HEK293 (cell line): ENCODE measurements at regions not wholly inside any gene's neighbourhood (a gene's known extent, or its start where the extent isn't known, plus 50 kb on each side); places are given as distances from the start of the nearest gene placed in this dataset.

ENCODE experiments used
- CTCF ChIA-PET: fragments of 350-600 bp; formaldehyde crosslinking; extraction: SDS; loops from one replicate; lab custom pipeline; 2021; ENCODE audit warnings: antibody characterized with exemption; lab: Yijun Ruan, JAX
- POLR2A ChIA-PET: fragments of 300-600 bp; formaldehyde crosslinking; extraction: SDS; loops from one replicate; lab custom pipeline; 2020; ENCODE audit warnings: antibody characterized with exemption, inconsistent platforms; lab: Yijun Ruan, JAX
- H3K27ac ChIP-seq: fragments of 200-500 bp; sonication (Bioruptor generic); 2 replicates; pipeline ENCODE4 v1.5.1; 2014; ENCODE audit warnings: low read depth, low read length, control low read depth, inconsistent platforms; ENCODE audit errors: extremely low read depth
- H3K36me3 ChIP-seq, 2 experiments: fragments of 200-500 bp in 1 of 2; sonication (Bioruptor generic) in 1 of 2; 1 replicate in 1 of 2; 2 replicates in 1 of 2; pipeline ENCODE4 v1.5.1; 2014 to 2017; ENCODE audit warnings: inconsistent platforms in 2 of 2, low read length in 2 of 2; ENCODE audit not compliant: control insufficient read depth in 2 of 2, insufficient read depth in 1 of 2
- H3K4me1 ChIP-seq: fragments of 200-500 bp; sonication (Bioruptor generic); 2 replicates; pipeline ENCODE4 v1.5.1; 2014; ENCODE audit warnings: mild to moderate bottlenecking, low read length, inconsistent platforms; ENCODE audit not compliant: control insufficient read depth, insufficient read depth
- H3K4me3 ChIP-seq: 2 replicates; pipeline ENCODE4 v1.5.1; 2011; ENCODE audit warnings: low read depth, mild to moderate bottlenecking, control low read depth, low read length, moderate library complexity
- H3K9me3 ChIP-seq: fragments of 200-500 bp; sonication (Bioruptor generic); 2 replicates; pipeline ENCODE4 v1.5.1; 2014; ENCODE audit warnings: low read depth, low read length, inconsistent platforms; ENCODE audit not compliant: control insufficient read depth, insufficient read depth
- ATF2 ChIP-seq: fragments of 450-650 bp; formaldehyde crosslinking; IDR thresholded peaks from 2 replicates; pipeline ENCODE4 v1.5.1; 2016; ENCODE audit warnings: missing biosample characterization, missing genetic modification characterization, low read depth
- BCL11B ChIP-seq: fragments of 450-650 bp; formaldehyde crosslinking; IDR thresholded peaks from 2 replicates; pipeline ENCODE4 v1.5.1; 2016; ENCODE audit warnings: low read depth, missing biosample characterization, missing genetic modification characterization
- HIC1 ChIP-seq: fragments of 450-650 bp; formaldehyde crosslinking; IDR thresholded peaks from 2 replicates; pipeline ENCODE4 v1.5.1; 2016; ENCODE audit warnings: missing biosample characterization, missing genetic modification characterization
- KLF1 ChIP-seq: fragments of 450-650 bp; formaldehyde crosslinking; IDR thresholded peaks from 2 replicates; pipeline ENCODE4 v1.5.1; 2016; ENCODE audit warnings: missing biosample characterization, missing genetic modification characterization
- KLF16 ChIP-seq: fragments of 450-650 bp; formaldehyde crosslinking; IDR thresholded peaks from 2 replicates; pipeline ENCODE4 v1.5.1; 2017; ENCODE audit warnings: missing biosample characterization, missing genetic modification characterization
- KLF8 ChIP-seq: fragments of 450-650 bp; formaldehyde crosslinking; IDR thresholded peaks from 2 replicates; pipeline ENCODE4 v1.5.1; 2016; ENCODE audit warnings: missing biosample characterization, missing genetic modification characterization
- KLF9 ChIP-seq: fragments of 450-650 bp; formaldehyde crosslinking; IDR thresholded peaks from 2 replicates; pipeline ENCODE4 v1.5.1; 2016; ENCODE audit warnings: missing biosample characterization, missing genetic modification characterization, low read depth
- MEIS1 ChIP-seq: sonication (generic); formaldehyde crosslinking; IDR thresholded peaks from 2 replicates; pipeline ENCODE4 v1.8.1; 2022; ENCODE audit warnings: missing genetic modification reagents, mild to moderate bottlenecking, borderline replicate concordance
- PBX3 ChIP-seq: sonication (generic); formaldehyde crosslinking; IDR thresholded peaks from 2 replicates; pipeline ENCODE4 v1.8.1; 2022; ENCODE audit warnings: mild to moderate bottlenecking, moderate library complexity, missing genetic modification reagents
- SETDB1 ChIP-seq: IDR thresholded peaks from one replicate; pipeline ENCODE4 v1.6.1; 2017; ENCODE audit warnings: mild to moderate bottlenecking, low read length, moderate library complexity, mixed read lengths; ENCODE audit not compliant: insufficient read length
- YY2 ChIP-seq: fragments of 450-650 bp; formaldehyde crosslinking; IDR thresholded peaks from 2 replicates; pipeline ENCODE4 v1.5.1; 2016; ENCODE audit warnings: missing biosample characterization, missing genetic modification characterization
- ZBTB10 ChIP-seq: fragments of 450-650 bp; formaldehyde crosslinking; IDR thresholded peaks from 2 replicates; pipeline ENCODE4 v1.5.1; 2016; ENCODE audit warnings: missing biosample characterization, missing genetic modification characterization
- ZBTB7A ChIP-seq: fragments of 450-650 bp; formaldehyde crosslinking; IDR thresholded peaks from 2 replicates; pipeline ENCODE4 v1.5.1; 2016; ENCODE audit warnings: low read depth, missing biosample characterization, missing genetic modification characterization
- ZNF138 ChIP-seq: fragments of 450-650 bp; formaldehyde crosslinking; IDR thresholded peaks from 2 replicates; pipeline ENCODE4 v1.5.1; 2016; ENCODE audit warnings: missing biosample characterization, missing genetic modification characterization, borderline replicate concordance
- ZNF248 ChIP-seq: fragments of 450-650 bp; formaldehyde crosslinking; IDR thresholded peaks from 2 replicates; pipeline ENCODE4 v1.5.1; 2017; ENCODE audit warnings: missing biosample characterization, missing genetic modification characterization
- ZNF354C ChIP-seq: fragments of 450-650 bp; formaldehyde crosslinking; IDR thresholded peaks from 2 replicates; pipeline ENCODE4 v1.5.1; 2016; ENCODE audit warnings: missing biosample characterization, missing genetic modification characterization, low read depth, borderline replicate concordance
- ZNF391 ChIP-seq: fragments of 450-650 bp; formaldehyde crosslinking; IDR thresholded peaks from 2 replicates; pipeline ENCODE4 v1.5.1; 2016; ENCODE audit warnings: low read depth, missing biosample characterization, missing genetic modification characterization, borderline replicate concordance
- ZNF426 ChIP-seq: fragments of 450-650 bp; formaldehyde crosslinking; IDR thresholded peaks from 2 replicates; pipeline ENCODE4 v1.5.1; 2017; ENCODE audit warnings: missing biosample characterization, missing genetic modification characterization, mild to moderate bottlenecking, inconsistent platforms, moderate library complexity
- ZNF510 ChIP-seq: fragments of 450-650 bp; formaldehyde crosslinking; IDR thresholded peaks from 2 replicates; pipeline ENCODE4 v1.5.1; 2018; ENCODE audit warnings: mild to moderate bottlenecking, missing genetic modification characterization, missing biosample characterization; ENCODE audit not compliant: insufficient replicate concordance
- ZNF549 ChIP-seq: fragments of 450-650 bp; IDR thresholded peaks from 2 replicates; pipeline ENCODE4 v1.5.1; 2018; ENCODE audit warnings: missing biosample characterization, missing genetic modification characterization, mild to moderate bottlenecking, inconsistent platforms, moderate library complexity
- ZNF560 ChIP-seq: fragments of 450-650 bp; formaldehyde crosslinking; IDR thresholded peaks from 2 replicates; pipeline ENCODE4 v1.5.1; 2017; ENCODE audit warnings: missing biosample characterization, missing genetic modification characterization, borderline replicate concordance
- ZNF639 ChIP-seq: fragments of 450-650 bp; formaldehyde crosslinking; IDR thresholded peaks from 2 replicates; pipeline ENCODE4 v1.5.1; 2016; ENCODE audit warnings: missing biosample characterization, missing genetic modification characterization
- ZNF658 ChIP-seq: fragments of 450-650 bp; formaldehyde crosslinking; IDR thresholded peaks from 2 replicates; pipeline ENCODE4; 2016; ENCODE audit warnings: missing biosample characterization, missing genetic modification characterization
- ZNF76 ChIP-seq: fragments of 450-650 bp; formaldehyde crosslinking; IDR thresholded peaks from 2 replicates; pipeline ENCODE4; 2016; ENCODE audit warnings: low read depth, missing biosample characterization, missing genetic modification characterization, borderline replicate concordance

- ChIA-PET POLR2A (no interaction called here), CTCF (no interaction called here)
- Histone ChIP-seq H3K36me3 (no peaks in the 10 kb centered on the region), H3K27ac (no peak overlapping the region), H3K4me1 (no peaks in the 10 kb centered on the region), H3K4me3 (no peak overlapping the region), H3K9me3 (no peaks in the 10 kb centered on the region)
- no peak for TF ChIP-seq BCL11B (tag by site-specific recombination)
- TF ChIP-seq ZNF354C = no peak
- no peak for TF ChIP-seq ZNF510 (tag by site-specific recombination)
- TF ChIP-seq ZNF549 (tag by site-specific recombination) = no peak
- TF ChIP-seq KLF9 (tag by site-specific recombination) = no peak
- no peak for TF ChIP-seq ZNF76 (tag by site-specific recombination)
- TF ChIP-seq ZNF560 (tag by site-specific recombination) = no peak
- TF ChIP-seq YY2 (tag by site-specific recombination) = no peak
- TF ChIP-seq ZNF248 (tag by site-specific recombination) = no peak
- TF ChIP-seq MEIS1 = no peak
- no peak for TF ChIP-seq KLF8 (tag by site-specific recombination)
- TF ChIP-seq ZBTB10 (tag by site-specific recombination) = no peak
- TF ChIP-seq HIC1 = no peak
- no peak for TF ChIP-seq PBX3 (CRISPR knock-in tag)
Observed at GRCh38 chr6:169921217-169921616, 169.8 kb downstream of the ERMARD start.

- Histone ChIP-seq H3K36me3 (no peaks in the 10 kb centered on the region), H3K4me3 (no peak overlapping the region), H3K27ac (no peak overlapping the region), H3K9me3 (no peaks in the 10 kb centered on the region), H3K4me1 (no peaks in the 10 kb centered on the region)
- CTCF ChIA-PET = interaction anchor here (0.7 kb wide), 1 partner anchor 115 kb away, joined by 3 read pairs; no protein-coding TSS in a partner anchor
- POLR2A ChIA-PET = interaction anchor here (0.7 kb wide), 1 partner anchor 175 kb away, joined by 3 read pairs; no protein-coding TSS in a partner anchor
- TF ChIP-seq KLF9 (tag by site-specific recombination) = no peak
- no peak for TF ChIP-seq KLF1
- TF ChIP-seq ZNF658 (tag by site-specific recombination) = no peak
- no peak for TF ChIP-seq ZNF426 (tag by site-specific recombination)
- no peak for TF ChIP-seq ATF2
- TF ChIP-seq SETDB1 = no peak
- no peak for TF ChIP-seq ZNF391 (tag by site-specific recombination)
- TF ChIP-seq KLF16 = no peak
- TF ChIP-seq ZNF138 = no peak
- no peak for TF ChIP-seq ZNF639 (tag by site-specific recombination)
- TF ChIP-seq ZBTB7A (tag by site-specific recombination) = no peak
Observed at GRCh38 chr6:169920359-169921020, 169.1 kb downstream of the ERMARD start.
